ENCODE measurements at regions not wholly inside any gene's neighbourhood (a gene's known extent, or its start where the extent isn't known, plus 50 kb on each side); places are given as distances from the start of the nearest gene placed in this dataset.

GRCh38 chr6:113082745-113083144 lies 735.6 kb downstream of the RFPL4B start:
- peak; percentile 13 to 25 for DNase-seq

DNA sequence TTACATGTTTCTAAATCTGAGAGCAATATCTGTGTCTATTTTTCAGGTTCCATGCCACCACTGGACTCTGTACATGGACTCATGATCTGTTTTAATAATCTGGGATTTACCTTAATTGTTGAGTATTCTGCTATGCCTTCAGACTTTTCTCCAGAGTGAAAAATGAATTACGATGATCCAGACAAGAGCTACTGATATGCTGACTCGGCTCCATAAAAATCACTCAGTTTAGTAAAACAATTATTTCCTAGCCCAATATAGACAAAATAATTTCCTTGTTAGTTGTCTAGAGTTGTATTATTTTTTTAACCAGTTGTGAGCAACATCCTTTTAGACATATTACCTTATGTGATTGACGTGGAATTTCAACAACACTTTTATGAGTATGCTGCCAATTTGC lies 736.8 kb downstream of the RFPL4B start:
- no peak for DNase-seq

DNA sequence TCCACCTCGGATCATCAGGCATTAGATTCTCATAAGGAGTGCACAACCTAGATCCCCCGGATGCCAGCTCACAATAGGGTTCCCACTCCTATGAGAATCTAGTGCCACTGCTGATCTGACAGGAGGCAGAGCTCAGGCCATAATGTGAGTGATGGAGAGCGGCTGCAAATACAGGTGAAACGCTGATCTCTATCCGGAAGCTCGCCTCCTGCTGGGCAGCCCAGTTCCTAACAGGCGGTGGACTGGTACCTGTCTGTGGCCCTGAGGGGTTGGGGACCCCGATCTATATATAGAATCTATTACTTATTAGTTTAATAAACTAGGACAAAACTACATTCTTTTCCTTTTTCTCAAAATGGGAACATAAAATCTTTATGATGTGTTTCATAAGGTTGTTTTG lies 741.9 kb downstream of the RFPL4B start:
- DNase-seq: no peak

DNA sequence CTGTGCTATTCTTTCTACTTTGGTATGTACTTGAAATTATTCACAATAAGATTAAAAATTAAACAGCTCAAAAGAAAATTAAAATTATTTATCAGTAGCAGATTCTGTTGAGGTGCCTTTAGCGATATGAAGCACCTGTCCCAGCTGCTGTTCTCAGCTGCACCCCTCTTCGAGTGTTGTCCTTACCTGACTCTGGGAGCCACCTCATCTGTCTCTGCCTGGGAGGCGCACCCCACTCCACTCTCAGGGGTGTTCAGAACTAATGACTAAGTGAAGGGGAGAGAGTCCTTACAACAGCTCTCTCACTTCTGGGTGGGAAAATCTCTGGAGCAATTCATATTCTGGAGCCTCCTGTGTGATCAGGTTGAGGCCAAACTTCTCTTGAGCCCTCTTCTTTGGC lies 745.7 kb downstream of the RFPL4B start:
- no peak for DNase-seq

DNA sequence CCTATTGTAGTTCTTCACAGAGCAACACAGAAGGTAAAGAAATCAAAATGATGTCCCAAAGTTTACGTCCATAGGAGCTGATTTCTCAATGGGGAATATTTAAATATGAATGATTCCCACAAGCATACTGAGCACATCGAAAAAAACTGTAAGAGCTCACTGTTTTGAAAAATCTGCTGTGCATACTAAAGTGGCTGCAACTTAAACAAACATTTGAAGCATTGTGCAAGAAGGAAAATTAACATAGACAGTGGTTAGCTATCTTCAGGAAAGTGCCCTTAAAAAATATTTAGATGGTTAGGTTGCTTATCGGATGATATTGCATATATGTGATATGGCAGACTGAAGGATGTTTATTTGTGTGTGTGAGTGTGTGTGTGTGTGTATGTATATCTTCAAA lies 747.6 kb downstream of the RFPL4B start:
- DNase-seq: peak in 1 of 2 donors; percentile 18

DNA sequence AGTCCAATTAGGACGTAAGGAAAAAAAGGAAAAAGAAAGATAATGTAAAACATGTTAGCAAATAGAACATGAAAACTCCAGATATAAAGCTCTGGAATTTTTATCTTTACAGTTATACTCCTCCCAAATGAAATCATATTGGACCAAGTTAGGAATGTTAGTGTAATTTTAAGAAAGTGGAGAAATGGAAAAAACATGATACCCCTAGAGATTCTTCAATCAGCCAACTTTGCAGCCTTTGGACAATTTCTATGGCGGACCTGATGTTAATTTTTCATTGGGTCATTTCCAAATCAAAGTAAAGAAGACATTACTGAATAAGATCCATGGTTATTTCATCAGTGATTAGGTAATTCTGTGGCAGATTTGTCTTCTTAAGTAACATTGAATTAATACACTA lies 748.7 kb downstream of the RFPL4B start:
- DNase-seq: no peak

- peak in 1 of 2 donors; percentile 15 for DNase-seq
Measured at GRCh38 chr6:113102761-113103160, 754.4 kb upstream of the MARCKS start.

DNA sequence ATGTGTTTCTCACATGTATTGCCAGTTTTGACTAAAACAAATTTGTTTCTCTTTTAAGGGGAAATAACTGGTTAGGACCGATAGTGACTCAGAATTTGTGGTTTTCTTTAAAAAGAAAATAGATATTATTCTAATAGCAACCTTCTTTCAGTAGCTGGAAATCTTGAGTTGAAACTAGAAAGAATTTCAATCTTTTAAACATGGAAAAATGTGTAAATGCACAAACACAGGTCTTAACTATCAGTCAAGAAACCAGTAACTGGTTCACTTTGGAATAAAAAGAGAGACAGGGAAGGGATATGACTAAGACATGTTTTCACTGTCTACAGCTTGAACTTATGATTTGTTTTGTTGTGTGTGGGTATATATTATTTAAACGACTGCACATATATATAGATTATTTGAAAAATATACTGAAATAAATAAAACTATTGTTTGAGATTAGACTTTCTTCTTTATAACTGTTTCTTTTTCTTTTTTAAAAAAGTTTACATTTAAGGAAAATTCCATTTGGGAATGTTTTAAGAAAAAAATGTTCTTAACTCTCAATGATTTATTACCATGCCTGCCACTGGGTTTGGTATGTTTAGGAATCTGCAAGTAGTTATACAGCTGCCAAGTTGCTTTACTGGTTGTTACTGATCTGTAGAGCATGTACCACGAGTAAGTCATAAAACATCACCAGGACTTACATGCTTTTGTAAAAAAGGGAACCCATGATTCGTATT lies 753.3 kb upstream of the MARCKS start:
- DNase-seq: no peak

GRCh38 chr6:113104541-113104940 lies 752.6 kb upstream of the MARCKS start:
- no peak for DNase-seq

DNA sequence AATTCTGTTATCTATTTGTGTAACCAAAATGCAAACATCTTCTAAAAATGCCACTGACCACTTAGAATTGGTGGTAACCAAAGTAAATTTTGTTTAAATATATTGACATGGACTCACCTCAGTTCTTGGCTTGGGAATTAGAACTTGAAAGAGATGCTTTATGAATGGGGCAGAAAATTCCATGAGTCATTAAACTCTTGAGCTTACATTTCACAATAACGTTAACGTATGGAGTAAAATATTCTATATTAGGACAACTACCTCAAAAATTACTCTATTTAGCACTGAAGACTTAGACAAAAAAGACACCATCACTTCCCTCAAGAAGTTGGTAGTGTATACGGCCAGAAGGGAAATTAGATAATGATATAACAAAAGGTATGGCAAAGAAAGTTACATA lies 752.2 kb upstream of the MARCKS start:
- no peak for DNase-seq

DNA sequence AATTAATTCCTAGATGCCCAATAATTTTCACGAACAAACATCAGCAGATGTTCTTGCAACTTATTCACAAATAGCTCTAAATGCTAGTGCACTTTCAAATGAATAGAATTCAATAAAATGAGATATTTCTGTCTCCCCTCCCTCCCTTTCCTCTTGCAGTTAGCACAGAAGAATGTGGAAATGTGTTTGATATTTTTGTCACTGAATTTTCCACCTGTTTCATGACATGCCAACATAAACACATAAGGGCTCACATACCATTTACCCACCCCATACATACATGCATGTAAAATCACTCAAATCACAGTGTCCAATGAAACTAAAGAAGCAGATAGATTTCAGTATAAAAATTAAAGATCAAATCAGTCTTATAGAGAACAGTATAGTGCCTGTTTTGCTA lies 746.9 kb upstream of the MARCKS start:
- no peak for DNase-seq

GRCh38 chr6:113111550-113111949 lies 745.6 kb upstream of the MARCKS start:
- no peak for DNase-seq

- no peak for DNase-seq
Measured at GRCh38 chr6:113112086-113112485, 745.1 kb upstream of the MARCKS start.

DNA sequence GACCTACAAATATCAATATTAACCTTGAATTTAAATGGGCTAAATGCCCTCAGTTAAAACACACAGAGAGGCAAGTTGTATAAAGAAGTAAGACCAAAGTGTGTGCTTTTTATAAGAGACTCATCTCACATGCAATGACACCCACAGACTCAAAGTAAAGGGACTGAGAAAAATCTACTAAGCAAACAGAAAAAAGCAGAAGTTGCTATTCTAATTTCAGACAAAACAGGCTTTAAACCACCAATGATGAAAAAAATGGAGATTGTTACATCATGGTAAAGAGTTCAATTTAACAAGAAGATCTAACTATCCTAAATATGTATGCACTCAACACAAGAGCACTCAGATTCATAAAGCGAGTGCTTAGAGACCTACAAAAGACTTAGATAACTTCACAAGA lies 741.9 kb upstream of the MARCKS start:
- DNase-seq: no peak

GRCh38 chr6:113120224-113120581 lies 736.9 kb upstream of the MARCKS start:
- DNase-seq: no peak

GRCh38 chr6:113120582-113121285 lies 736.4 kb upstream of the MARCKS start:
- DNase-seq: peak; percentile 26 to 54

DNA sequence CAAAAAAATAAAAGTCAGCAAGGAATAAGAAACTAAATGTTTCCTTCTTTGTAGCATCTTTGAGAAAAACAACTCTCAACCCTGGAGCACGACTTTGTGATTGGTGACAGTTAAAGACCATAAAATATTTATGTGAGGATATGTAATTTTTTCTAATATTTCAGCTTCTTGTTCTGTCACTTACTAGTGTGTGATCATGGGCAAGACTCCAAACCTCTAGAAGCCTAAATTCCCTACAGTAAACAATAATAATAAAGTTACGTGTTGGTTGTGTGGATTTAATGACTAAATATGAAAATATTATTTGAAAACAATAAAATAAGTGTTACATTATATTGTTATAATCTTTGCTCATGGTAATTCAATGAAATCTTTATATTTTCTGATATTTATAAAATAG lies 735.6 kb upstream of the MARCKS start:
- no peak for DNase-seq

- DNase-seq: no peak
Measured at GRCh38 chr6:113122060-113122459, 735.1 kb upstream of the MARCKS start.

- no peak for DNase-seq
Measured at GRCh38 chr6:113125626-113126025, 731.5 kb upstream of the MARCKS start.

GRCh38 chr6:113127786-113128419 lies 729.2 kb upstream of the MARCKS start:
- no peak for DNase-seq

GRCh38 chr6:113128661-113129060 lies 728.5 kb upstream of the MARCKS start:
- DNase-seq: no peak

DNA sequence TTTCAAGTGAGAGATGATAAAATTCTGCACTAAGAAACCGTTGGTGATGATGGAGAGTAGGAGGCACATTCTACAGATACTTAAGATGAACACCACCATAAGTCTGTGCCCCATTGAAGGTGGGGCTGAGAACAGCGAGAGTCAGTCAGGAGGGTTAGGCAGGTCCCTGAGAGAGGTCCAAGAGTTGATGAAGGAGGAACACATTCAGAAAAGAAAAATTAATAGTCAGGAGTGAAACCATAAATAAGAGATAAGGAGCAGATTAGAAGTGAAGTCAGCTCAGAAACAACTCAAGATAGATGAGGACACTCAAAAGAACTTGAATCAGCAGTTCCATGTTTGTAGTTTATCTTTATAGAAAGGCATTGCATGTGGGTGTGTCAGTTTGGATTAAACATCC lies 727.2 kb upstream of the MARCKS start:
- no peak for DNase-seq

DNA sequence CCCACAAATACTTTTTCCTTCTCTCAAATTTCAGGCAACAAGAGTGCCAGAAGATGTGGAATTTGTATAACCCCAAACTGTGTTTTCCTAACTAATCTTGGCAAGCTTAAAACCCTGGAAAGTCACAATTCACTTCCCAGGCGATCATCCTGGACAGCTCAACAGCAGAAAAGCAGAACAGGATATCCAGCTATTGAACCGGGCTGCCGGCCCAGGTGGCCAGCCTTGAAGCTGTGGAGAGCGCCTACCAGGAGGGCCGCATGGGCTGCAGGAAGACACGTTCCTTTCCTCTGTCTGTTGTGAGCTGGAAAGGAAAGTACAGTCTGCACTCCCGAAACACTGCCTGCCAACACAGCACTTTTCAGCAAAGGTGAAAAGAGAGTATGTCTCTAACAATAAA lies 719.7 kb upstream of the MARCKS start:
- peak in 1 of 2 donors; percentile 11 for DNase-seq

Data from right lung (tissue), 2 donors.